Progenitor cell of endocrine pancreas (in vitro differentiated cells): ENCODE measurements at regions not wholly inside any gene's neighbourhood (a gene's known extent, or its start where the extent isn't known, plus 50 kb on each side); places are given as distances from the start of the nearest gene placed in this dataset.

Experiments
- DNase-seq: peaks from one replicate; pipeline ENCODE4 v3.0.0; 2021; ENCODE audit warnings: low spot score; ENCODE audit not compliant: unreplicated experiment
- H3K27ac Mint-ChIP-seq: 2 replicates; pipeline ENCODE4 v1.8.0; 2021; ENCODE audit warnings: mild to moderate bottlenecking, moderate library complexity, mixed read lengths
- H3K27me3 Mint-ChIP-seq: 2 replicates; pipeline ENCODE4 v1.8.0; 2021; ENCODE audit warnings: mixed read lengths
- H3K36me3 Mint-ChIP-seq: 2 replicates; pipeline ENCODE4 v1.8.0; 2022; ENCODE audit warnings: mixed read lengths; ENCODE audit not compliant: insufficient read depth
- H3K4me1 Mint-ChIP-seq: 2 replicates; pipeline ENCODE4 v1.8.0; 2021; ENCODE audit warnings: low read depth, mixed read lengths
- H3K4me3 Mint-ChIP-seq: 2 replicates; pipeline ENCODE4 v1.8.0; 2021; ENCODE audit warnings: low read depth, mild to moderate bottlenecking, moderate library complexity, mixed read lengths
- H3K9me3 Mint-ChIP-seq: 2 replicates; pipeline ENCODE4 v1.8.0; 2021; ENCODE audit warnings: low read depth, mixed read lengths
- CTCF ChIP-seq: fragments of 200-600 bp; sonication (generic); IDR thresholded peaks from one replicate; pipeline ENCODE4 v1.5.0; 2021; ENCODE audit warnings: antibody characterized with exemption, mild to moderate bottlenecking; ENCODE audit not compliant: unreplicated experiment

GRCh38 chr1:223036479-223036845 lies 106.6 kb downstream of the TLR5 start:
- H3K9me3 Mint-ChIP-seq: no peaks in the 10 kb centered on the region
- no peak for TF ChIP-seq CTCF
- H3K27ac Mint-ChIP-seq: no peak overlapping the region
- DNase-seq: no peak
- H3K4me3 Mint-ChIP-seq: no peak overlapping the region
- H3K36me3 Mint-ChIP-seq: no peaks in the 10 kb centered on the region
- H3K27me3 Mint-ChIP-seq: peaks cover 82% of the 10 kb centered on the region
- peaks cover 1% of the 10 kb centered on the region for H3K4me1 Mint-ChIP-seq

- Mint-ChIP-seq H3K27me3 (peaks cover 75% of the 10 kb centered on the region), H3K4me3 (no peak overlapping the region), H3K27ac (no peak overlapping the region), H3K9me3 (no peaks in the 10 kb centered on the region), H3K36me3 (no peaks in the 10 kb centered on the region), H3K4me1 (peaks cover 1% of the 10 kb centered on the region)
- no peak for DNase-seq
- no peak for TF ChIP-seq CTCF
Observed at GRCh38 chr1:223037845-223038244, 105.2 kb downstream of the TLR5 start.

- Mint-ChIP-seq H3K36me3 (no peaks in the 10 kb centered on the region), H3K4me1 (peaks cover 1% of the 10 kb centered on the region), H3K27me3 (peaks cover 69% of the 10 kb centered on the region), H3K9me3 (no peaks in the 10 kb centered on the region), H3K27ac (no peak overlapping the region), H3K4me3 (no peak overlapping the region)
- TF ChIP-seq CTCF: no peak
- DNase-seq: no peak
Observed at GRCh38 chr1:223038288-223039006, 104.6 kb downstream of the TLR5 start.

DNA sequence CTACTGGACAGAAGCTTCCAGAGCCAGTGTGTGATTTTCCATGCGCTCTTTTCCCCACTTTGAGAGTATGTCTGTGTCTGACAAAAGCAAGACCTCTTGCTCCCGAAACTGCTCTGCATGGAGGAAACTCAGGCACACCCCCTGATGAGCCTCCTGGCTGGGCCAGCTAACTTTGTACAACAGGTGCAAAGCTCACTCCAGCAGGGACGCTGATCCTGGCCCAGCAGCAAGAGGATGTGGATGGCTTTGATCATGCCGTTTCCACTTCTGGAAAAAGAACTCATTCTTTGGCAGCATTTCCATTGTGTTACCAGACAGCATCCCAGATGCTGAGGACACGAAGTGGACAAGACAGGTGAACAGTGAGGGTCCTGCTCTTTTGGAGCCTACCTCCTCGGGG lies 103.1 kb downstream of the TLR5 start:
- Mint-ChIP-seq H3K9me3 (no peaks in the 10 kb centered on the region), H3K27ac (no peak overlapping the region), H3K27me3 (peaks cover 58% of the 10 kb centered on the region), H3K4me1 (peaks cover 1% of the 10 kb centered on the region), H3K4me3 (no peak overlapping the region), H3K36me3 (no peaks in the 10 kb centered on the region)
- no peak for DNase-seq
- TF ChIP-seq CTCF: no peak

DNA sequence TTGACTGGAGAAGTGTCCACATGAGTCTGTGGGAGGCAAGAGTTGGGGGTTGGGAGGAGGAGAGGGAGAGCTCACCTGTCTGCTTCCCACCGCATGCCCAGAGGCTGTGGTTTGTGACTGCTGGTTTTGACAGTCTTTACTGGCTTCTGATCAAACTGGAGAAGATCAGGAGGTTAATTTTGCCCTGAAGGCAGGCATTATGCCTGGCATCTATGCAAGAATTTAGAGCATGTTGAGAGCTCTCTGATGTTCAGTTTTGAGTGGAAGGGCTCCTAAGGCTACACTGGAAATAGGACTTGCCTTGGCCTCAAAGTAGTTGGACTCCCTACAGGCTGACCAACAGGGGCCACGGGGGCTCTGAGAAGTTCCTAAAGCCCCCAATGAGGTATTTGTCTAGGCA lies 101.6 kb downstream of the TLR5 start:
- Mint-ChIP-seq H3K27me3 (peaks cover 46% of the 10 kb centered on the region), H3K36me3 (no peaks in the 10 kb centered on the region), H3K4me1 (peaks cover 1% of the 10 kb centered on the region), H3K27ac (no peak overlapping the region), H3K4me3 (no peak overlapping the region), H3K9me3 (peaks cover 6% of the 10 kb centered on the region)
- no peak for DNase-seq
- no peak for TF ChIP-seq CTCF
